ENCODE measurements at regions not wholly inside any gene's neighbourhood (a gene's known extent, or its start where the extent isn't known, plus 50 kb on each side); places are given as distances from the start of the nearest gene placed in this dataset.

- DNase-seq (ENCODE audit: low spot score), result peak; percentile 29
Observed at GRCh38 chr5:115375893-115376292, 79.4 kb upstream of the CCDC112 start.

- no peak for DNase-seq (ENCODE audit: low spot score)
Observed at GRCh38 chr5:115374057-115374775, 77.8 kb upstream of the CCDC112 start.

DNA sequence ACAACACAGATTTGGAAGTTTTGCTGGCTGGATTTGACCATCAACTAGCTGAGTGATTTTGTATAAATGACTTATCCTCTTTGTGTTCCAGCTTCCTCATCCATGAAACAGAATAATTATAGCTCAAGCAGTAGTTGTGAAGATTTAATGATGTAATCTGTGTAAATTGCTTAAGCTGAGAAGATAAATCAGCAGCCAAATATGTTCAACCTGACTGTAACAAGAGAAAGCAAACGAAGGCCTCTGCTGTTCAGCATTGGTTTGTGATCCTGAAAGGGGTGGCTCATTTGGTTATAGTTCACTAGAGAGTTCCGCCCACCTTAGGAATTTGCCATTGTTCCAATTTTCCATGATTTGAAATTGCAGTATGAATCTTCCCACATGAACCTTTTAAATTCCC lies 75.7 kb upstream of the CCDC112 start:
- DNase-seq (ENCODE audit: low spot score), result no peak

DNA sequence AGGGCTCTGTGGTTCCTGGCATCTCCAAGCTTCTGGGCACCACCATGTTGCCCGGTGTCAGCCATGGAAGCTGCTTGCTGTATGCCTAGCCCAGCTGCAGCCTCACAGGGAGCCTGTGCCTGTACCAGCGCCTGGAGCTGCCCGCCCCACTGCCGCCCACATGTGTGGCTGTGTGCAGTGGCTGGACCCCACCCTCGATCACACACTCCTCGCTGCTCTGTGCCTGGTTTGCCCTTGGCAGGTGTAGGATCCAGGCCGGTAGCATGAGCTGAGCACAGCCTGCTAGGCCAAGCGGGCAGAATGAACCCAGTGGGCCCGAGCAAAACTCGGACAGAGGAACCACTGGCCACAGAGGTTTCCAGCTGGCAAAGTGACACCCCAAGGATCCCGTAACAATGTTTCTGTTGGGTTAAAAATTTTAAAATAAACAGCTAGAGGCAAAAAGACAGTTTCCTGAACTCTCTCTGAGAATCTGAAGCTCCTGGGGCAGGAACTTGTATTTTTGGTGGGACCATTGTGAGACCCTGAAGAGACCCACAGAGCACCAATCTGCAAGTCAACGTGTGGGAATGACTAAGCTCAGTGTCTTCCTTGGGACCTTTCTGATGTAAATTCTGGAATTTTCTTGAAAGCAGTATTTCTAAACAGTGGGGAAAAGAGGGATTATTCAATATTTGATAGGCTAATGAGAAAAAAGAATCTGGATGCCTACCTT lies 73.1 kb upstream of the CCDC112 start:
- DNase-seq (ENCODE audit: low spot score), result no peak

- no peak for DNase-seq (ENCODE audit: low spot score)
Observed at GRCh38 chr5:115366223-115366622, 69.8 kb upstream of the CCDC112 start.

DNA sequence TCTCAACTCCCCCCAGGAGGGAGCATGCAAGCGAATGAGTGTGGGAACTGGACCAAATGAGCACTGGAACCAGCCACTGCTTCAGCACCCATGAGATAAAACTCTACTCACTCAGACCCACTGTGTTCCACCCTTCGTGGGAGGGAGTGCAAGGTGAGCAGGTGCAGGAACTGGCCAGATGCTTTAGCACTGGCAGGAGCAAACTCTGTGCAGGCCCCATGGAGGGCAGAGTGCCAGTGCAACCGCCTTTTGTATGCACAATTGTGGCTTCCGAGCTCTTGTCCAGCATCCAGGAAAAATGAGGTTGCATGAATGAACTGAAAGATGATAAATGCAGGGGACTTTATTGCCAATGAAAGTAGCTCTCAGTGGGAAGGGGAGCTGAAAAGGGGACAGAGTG lies 67.4 kb upstream of the CCDC112 start:
- DNase-seq (ENCODE audit: low spot score), result no peak

DNA sequence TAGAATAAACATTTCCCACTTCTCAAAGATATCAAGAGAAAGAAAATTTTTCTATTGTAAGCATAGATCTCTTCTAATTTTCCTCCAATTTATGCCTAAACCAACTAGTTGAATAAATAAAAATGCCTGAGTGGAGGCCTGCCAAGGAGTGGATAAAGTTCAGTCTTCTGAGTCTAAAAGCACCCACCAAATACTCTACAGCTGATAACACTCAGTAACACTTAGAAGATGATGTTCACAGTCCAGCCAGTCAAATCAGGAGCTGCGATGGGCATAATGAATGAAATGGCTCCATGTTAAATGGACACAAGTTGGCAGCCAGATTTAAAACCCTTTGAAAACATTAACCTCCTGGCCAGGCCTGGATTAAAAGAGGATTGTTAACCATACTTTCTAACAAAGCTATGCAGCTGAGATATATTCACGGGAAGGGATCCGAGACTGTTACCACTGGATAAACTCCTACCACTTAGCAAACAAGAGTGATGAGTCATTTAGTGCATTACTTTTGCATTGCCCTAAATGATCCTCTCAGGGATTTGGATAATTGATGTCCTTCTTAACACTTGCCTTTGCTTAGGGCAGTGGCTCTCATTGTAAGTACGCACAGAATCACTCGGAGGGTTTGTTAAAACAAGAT lies 63.7 kb upstream of the CCDC112 start:
- no peak for DNase-seq (ENCODE audit: low spot score)

DNA sequence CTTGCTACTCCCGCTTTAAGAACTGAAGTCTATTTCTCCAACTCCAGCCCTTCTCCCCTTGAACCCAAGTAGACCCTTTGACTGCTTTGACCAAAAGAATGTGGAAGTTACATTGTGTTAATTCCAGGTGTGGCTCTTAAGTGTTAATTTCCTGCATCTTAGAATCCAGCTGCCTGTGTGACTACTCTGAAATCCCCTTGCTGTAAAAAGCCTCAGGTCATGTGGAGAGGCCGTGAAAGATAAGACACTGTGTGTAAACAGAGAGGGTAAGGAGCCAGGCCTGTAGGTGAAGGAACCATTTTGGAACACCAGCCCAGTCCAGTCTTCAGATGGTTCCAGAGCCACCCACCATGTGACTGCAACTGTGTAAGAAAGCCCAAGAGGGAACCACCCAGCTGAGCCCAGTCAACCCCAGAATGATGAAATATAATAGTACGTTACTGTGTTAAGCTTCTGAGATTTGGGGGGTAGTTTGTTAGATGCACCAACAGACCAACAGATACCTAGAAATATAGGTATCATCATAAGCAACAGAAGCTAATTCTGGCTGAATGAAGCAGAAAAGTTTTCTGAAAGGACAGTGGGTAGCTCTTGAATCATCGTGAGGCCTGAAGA lies 59.4 kb upstream of the CCDC112 start:
- peak; percentile 31 for DNase-seq (ENCODE audit: low spot score)

DNA sequence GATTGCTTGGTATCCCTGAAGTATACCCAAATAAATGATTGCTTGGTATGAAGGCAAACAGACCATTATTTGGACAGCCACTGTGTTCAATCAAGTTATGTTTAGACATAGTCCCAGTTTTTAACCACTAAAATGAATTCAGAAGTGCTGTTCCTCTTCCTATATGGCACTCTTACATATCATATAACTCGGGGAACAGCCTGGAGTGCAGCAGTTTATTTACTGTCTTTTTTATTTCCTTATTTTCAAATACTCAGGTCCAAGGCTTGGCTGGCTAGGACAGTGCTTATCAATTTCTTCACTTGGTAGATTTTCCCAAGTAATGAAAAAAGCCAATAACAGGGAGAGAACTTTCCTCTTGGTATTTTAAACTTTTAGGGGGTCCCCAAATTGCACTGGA lies 58.6 kb upstream of the CCDC112 start:
- no peak for DNase-seq (ENCODE audit: low spot score)

DNA sequence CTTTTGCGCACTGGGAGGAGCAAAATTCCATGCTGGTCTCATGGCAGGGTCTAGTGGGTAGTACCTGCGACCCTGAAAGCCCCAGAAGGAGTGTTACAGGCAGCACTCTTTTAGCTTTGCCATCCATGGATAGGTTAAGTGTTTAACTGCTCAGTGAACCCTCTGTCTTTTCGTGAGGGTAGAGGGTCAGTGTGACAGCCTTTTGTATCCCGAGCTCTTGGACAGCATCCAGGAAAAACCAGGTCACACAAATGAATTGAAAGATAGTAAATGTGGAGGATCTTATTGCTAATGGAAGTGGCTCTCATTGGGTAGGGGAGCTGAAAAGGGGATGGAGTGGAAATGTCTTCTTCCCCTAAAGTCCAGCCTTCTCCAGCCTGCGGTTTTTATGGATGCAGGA lies 57.8 kb upstream of the CCDC112 start:
- DNase-seq (ENCODE audit: low spot score), result no peak

- no peak for DNase-seq (ENCODE audit: low spot score)
Observed at GRCh38 chr5:115352571-115352970, 56.1 kb upstream of the CCDC112 start.

DNA sequence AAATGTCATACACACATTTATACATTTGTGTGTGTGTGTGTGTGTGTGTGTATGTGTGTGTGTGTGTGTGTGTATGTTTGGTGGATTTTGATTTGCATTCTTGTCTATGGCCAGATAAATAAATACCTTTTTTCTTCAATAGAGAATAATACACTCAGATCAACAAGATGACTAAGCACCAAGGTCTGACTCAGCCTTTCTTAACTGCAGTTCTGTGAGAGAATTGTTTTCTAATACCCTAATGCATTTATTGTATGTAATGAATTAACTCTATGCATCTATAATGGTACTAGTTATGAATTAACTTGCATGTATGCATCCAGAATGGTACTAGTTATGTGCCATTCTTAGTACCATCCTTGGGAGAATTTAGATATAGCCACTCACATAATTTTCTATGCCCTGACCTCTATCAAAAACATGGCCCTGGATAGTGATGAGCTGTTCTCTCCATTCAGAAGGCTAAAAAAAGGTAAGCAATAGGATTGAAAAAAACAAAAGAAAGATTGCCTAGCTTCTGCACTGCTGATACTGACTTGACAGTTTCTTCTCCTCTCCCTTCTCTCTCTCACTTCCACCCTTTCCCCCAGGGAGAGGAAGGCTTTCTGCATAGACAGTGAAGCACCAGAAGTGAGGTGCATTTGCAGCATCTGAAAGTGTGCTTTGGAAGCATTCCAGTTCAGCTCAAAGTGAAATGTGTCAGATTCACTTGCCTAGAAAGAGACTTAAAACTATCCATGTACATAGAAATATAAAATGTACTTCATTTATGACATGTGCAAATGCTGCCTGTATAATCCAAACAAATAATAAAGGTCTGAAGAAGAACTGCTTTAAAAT lies 55.1 kb upstream of the CCDC112 start:
- DNase-seq (ENCODE audit: low spot score), result peak; percentile 31

DNA sequence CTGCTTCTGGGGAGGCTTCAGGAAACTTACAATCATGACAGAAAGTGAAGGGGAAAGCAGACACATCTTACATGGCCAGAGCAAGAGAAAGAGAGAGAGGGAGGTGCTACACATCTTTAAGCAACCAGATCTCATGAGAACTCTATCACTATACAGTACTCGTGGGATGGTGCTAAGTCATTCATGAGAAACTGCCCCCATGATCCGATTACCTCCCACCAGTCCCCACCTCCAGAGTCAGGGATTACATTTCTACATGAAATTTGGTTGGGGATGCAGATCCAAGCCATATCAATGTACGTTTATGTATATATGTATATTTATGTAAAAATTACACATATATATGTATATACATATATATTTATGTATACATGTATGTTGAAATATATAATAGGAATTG lies 54.4 kb upstream of the CCDC112 start:
- DNase-seq (ENCODE audit: low spot score), result no peak

DNA sequence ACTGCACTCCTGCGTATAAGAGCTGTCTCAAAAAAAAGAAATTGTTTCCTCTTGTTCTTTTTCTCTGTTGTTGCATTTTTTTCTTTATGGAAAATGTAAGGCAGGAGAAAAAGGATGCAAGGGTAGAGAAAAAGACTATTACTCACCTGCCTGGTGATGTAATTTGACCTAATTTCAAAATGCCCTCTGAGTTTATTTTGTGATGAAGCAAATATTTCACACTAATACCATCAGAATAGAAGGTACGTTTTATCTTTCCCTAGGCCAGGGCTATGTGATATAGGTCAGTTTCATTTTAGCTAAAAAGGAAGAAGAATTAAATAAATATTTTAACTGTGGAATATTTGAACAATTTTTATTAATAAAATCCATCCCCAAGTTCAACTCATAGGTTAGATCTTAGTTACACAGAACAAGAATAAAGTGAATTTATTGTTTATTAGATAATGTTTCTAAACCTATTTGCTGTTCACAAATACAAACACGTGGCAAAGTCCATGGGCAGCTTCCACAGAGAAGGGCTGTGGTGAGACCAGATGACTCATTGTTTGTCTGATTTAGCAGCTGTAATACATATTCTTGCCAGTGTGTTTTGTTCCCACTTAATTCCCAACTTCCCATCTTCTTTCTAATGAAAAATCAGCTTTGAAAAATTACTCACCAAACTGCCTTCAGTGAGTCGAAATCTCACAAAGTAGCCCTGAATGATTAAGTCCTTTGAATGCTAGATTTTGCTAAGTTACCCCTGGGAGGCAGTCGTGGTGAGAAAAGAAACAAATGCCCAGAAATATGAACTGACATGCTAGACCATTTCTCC lies 52.8 kb upstream of the CCDC112 start:
- peak; percentile 87 for DNase-seq (ENCODE audit: low spot score)

- no peak for DNase-seq (ENCODE audit: low spot score)
Observed at GRCh38 chr5:115348175-115348574, 51.7 kb upstream of the CCDC112 start.
